Breast epithelium (tissue), 4 donors: ENCODE measurements at regions not wholly inside any gene's neighbourhood (a gene's known extent, or its start where the extent isn't known, plus 50 kb on each side); places are given as distances from the start of the nearest gene placed in this dataset.

Experiments used
- DNase-seq, 2 donors: peaks; one replicate each; pipeline ENCODE4 v3.0.0-alpha.2; 2019; ENCODE audit warnings: low spot score in 2 of 2
- H3K27ac ChIP-seq, 2 donors: fragments of 200-600 bp; sonication (generic) in 1 of 2; one replicate each; pipeline ENCODE4 v1.5.1; 2016 to 2019; ENCODE audit warnings: mild to moderate bottlenecking in 1 of 2
- H3K27me3 ChIP-seq, 2 donors: fragments of 200-600 bp; sonication (generic) in 1 of 2; one replicate each; pipeline versions ENCODE4 v1.5.1 to v1.6.0; 2017 to 2019; ENCODE audit warnings: control low read depth in 1 of 2, mild to moderate bottlenecking in 1 of 2
- H3K36me3 ChIP-seq: fragments of 200-600 bp; one replicate; pipeline ENCODE4 v1.5.1; 2019
- H3K4me1 ChIP-seq, 2 donors: fragments of 200-600 bp; sonication (generic); one replicate each; pipeline ENCODE4 v1.5.1; 2016 to 2019; ENCODE audit warnings: control low read depth in 1 of 2
- H3K4me3 ChIP-seq, 3 donors: fragments of 200-600 bp; sonication (generic); 1 replicate in 2 of 3; 2 replicates in 1 of 3; pipeline ENCODE4 v1.5.1; 2016 to 2019; ENCODE audit warnings: mild to moderate bottlenecking in 3 of 3, moderate library complexity in 2 of 3
- H3K9me3 ChIP-seq, 2 donors: fragments of 200-600 bp; sonication (generic) in 1 of 2; one replicate each; pipeline ENCODE4 v1.5.1; 2016 to 2019; ENCODE audit warnings: control low read depth in 1 of 2
- CTCF ChIP-seq, 3 donors: fragments of 450-650 bp; IDR thresholded peaks; one replicate each; pipeline ENCODE4 v1.5.1; 2016 to 2017; ENCODE audit warnings: antibody characterized with exemption in 3 of 3, mild to moderate bottlenecking in 3 of 3, moderate library complexity in 3 of 3
- POLR2A ChIP-seq: fragments of 450-650 bp; IDR thresholded peaks from one replicate; pipeline ENCODE4 v1.6.1; 2016; ENCODE audit warnings: antibody characterized with exemption, mild to moderate bottlenecking, moderate library complexity
- POLR2AphosphoS5 ChIP-seq, 3 donors: sonication (generic); formaldehyde crosslinking; IDR thresholded peaks; one replicate each; pipeline ENCODE4 v1.6.1; 2017; ENCODE audit warnings: antibody characterized with exemption in 3 of 3
- intact Hi-C: fragments of 100-400 bp; cut with DNase I; formaldehyde crosslinking; loops from one replicate; pipeline ENCODE4 v1.15.1; 2023; ENCODE audit warnings: low total_unique reads

DNA sequence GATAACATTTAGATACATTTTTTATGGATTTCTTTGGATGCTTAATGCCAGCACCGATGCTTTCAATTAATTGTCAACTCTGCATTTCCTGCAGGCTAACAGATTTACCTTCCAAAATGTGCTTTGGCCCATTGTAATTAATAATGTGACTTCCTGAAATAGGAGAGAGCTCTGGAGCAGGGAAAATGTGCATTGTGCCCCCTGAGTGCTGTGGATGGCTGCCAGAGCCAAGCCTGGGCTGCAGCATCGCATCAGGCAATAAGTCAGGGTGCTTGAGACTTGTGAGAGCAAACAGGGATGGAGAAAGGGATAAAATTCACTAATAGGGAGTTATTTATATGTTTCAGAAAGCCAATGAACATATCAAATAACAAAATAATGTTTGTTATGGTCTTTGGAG lies 133.8 kb downstream of the MOBP start:
- TF ChIP-seq CTCF (IDR thresholded peaks at IDR 0.05) (no peak), POLR2A (no peak), POLR2AphosphoS5 (IDR thresholded peaks at IDR 0.05) (no peak)
- Histone ChIP-seq H3K36me3 (no peaks in the 10 kb centered on the region), H3K4me1 (no peaks in the 10 kb centered on the region), H3K27ac (no peak overlapping the region), H3K9me3 (peaks cover 0 to 4% of the 10 kb centered on the region in 2 donors), H3K4me3 (no peak overlapping the region), H3K27me3 (no peaks in the 10 kb centered on the region)
- intact Hi-C loops, result no loop called here
- no peak for DNase-seq

GRCh38 chr3:39605837-39606236 lies 138.4 kb downstream of the MOBP start:
- DNase-seq, result no peak
- TF ChIP-seq POLR2A (no peak), CTCF (IDR thresholded peaks at IDR 0.05) (no peak)
- H3K36me3 ChIP-seq, result no peaks in the 10 kb centered on the region
- no peak overlapping the region for H3K4me3 ChIP-seq
- no peaks in the 10 kb centered on the region for H3K4me1 ChIP-seq
- H3K27ac ChIP-seq, result no peak overlapping the region
- no peaks in the 10 kb centered on the region for H3K27me3 ChIP-seq
- intact Hi-C loops, result no loop called here
- peaks cover 0 to 4% of the 10 kb centered on the region in 2 donors for H3K9me3 ChIP-seq

GRCh38 chr3:39626198-39626597 lies 158.7 kb downstream of the MOBP start:
- Histone ChIP-seq H3K4me3 (no peak overlapping the region), H3K4me1 (no peaks in the 10 kb centered on the region), H3K36me3 (no peaks in the 10 kb centered on the region), H3K27ac (no peak overlapping the region), H3K9me3 (peaks cover 0 to 15% of the 10 kb centered on the region in 2 donors), H3K27me3 (no peaks in the 10 kb centered on the region)
- TF ChIP-seq POLR2AphosphoS5 (IDR thresholded peaks at IDR 0.05) (no peak), CTCF (IDR thresholded peaks at IDR 0.05) (no peak), POLR2A (no peak)
- intact Hi-C loops, result no loop called here
- no peak for DNase-seq

GRCh38 chr3:39631136-39631535 lies 163.7 kb downstream of the MOBP start:
- intact Hi-C loops, result no loop called here
- TF ChIP-seq POLR2AphosphoS5 (IDR thresholded peaks at IDR 0.05) (no peak), CTCF (IDR thresholded peaks at IDR 0.05) (no peak), POLR2A (no peak)
- no peak for DNase-seq
- Histone ChIP-seq H3K4me3 (no peak overlapping the region), H3K27ac (no peak overlapping the region), H3K4me1 (no peaks in the 10 kb centered on the region), H3K27me3 (no peaks in the 10 kb centered on the region), H3K36me3 (no peaks in the 10 kb centered on the region), H3K9me3 (peaks cover 0 to 10% of the 10 kb centered on the region in 2 donors)

DNA sequence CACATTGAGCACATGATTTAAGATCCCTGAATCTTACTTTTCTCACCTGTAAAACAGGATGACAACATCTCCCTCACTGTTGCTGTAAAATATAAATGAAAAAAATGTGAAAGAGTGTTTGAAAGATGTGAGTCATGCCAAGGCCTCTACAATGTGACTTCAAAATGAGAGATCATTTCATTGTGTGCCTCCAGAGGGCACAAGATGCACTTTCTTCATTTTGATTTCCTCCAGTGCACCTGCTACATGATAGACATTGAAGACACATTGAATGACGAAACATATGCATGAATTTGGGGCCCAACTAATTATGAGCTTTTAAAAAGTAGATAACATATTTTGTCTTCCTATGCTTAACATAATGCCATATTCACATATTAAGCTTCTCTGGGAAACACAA lies 170.3 kb downstream of the MOBP start:
- Histone ChIP-seq H3K36me3 (no peaks in the 10 kb centered on the region), H3K27ac (no peak overlapping the region), H3K4me3 (no peak overlapping the region), H3K27me3 (no peaks in the 10 kb centered on the region), H3K9me3 (no peaks in the 10 kb centered on the region), H3K4me1 (no peaks in the 10 kb centered on the region)
- DNase-seq, result no peak
- intact Hi-C loops, result no loop called here
- TF ChIP-seq POLR2AphosphoS5 (IDR thresholded peaks at IDR 0.05), result no peak
- TF ChIP-seq CTCF (IDR thresholded peaks at IDR 0.05), result no peak
- TF ChIP-seq POLR2A, result no peak
